Neural cell (in vitro differentiated cells): ENCODE measurements at regions not wholly inside any gene's neighbourhood (a gene's known extent, or its start where the extent isn't known, plus 50 kb on each side); places are given as distances from the start of the nearest gene placed in this dataset.

Source experiments
- H2AFZ ChIP-seq: fragments of 200-600, 300-800 bp; sonication (generic), shearing (Covaris generic); 2 replicates; pipeline ENCODE4 v1.6.0; 2014; ENCODE audit warnings: low read depth, mild to moderate bottlenecking, antibody characterized with exemption, low read length, moderate library complexity
- H3F3A ChIP-seq: fragments of 200-600 bp; shearing (Covaris generic); 2 replicates; pipeline ENCODE4 v1.6.1; 2016; ENCODE audit warnings: mild to moderate bottlenecking, moderate library complexity, mixed read lengths, antibody characterized with exemption, low read length; ENCODE audit not compliant: insufficient read depth, poor library complexity, severe bottlenecking
- H3K27ac ChIP-seq: fragments of 200-600, 300-800 bp; sonication (generic), shearing (Covaris generic); 2 replicates; pipeline ENCODE4 v1.5.1; 2014; ENCODE audit warnings: mild to moderate bottlenecking, low read length, moderate library complexity
- H3K27me3 ChIP-seq: fragments of 300-800, 200-600 bp; sonication (generic), shearing (Covaris generic); 2 replicates; pipeline ENCODE4 v1.6.0; 2014; ENCODE audit warnings: mild to moderate bottlenecking, low read depth, low read length, moderate library complexity; ENCODE audit not compliant: insufficient read depth
- H3K36me3 ChIP-seq: fragments of 300-800, 200-600 bp; sonication (generic), shearing (Covaris generic); 2 replicates; pipeline ENCODE4 v1.5.1; 2014; ENCODE audit warnings: mild to moderate bottlenecking, antibody characterized with exemption, low read length, moderate library complexity; ENCODE audit not compliant: insufficient read depth
- H3K4me2 ChIP-seq: fragments of 300-800, 200-600 bp; sonication (generic), shearing (Covaris generic); 2 replicates; pipeline ENCODE4 v1.6.0; 2014; ENCODE audit warnings: mild to moderate bottlenecking, low read length
- H3K4me3 ChIP-seq: fragments of 300-800, 200-600 bp; sonication (generic), shearing (Covaris generic); 2 replicates; pipeline ENCODE4 v1.5.1; 2014; ENCODE audit warnings: mild to moderate bottlenecking, low read length, moderate library complexity
- H3K79me2 ChIP-seq: fragments of 200-600 bp; shearing (Covaris generic); replicated peaks from 2 replicates; pipeline ENCODE4 v1.6.0; 2014; ENCODE audit warnings: mild to moderate bottlenecking, low read length, moderate library complexity; ENCODE audit not compliant: insufficient read depth
- H3K9ac ChIP-seq: fragments of 300-800, 200-600 bp; sonication (generic), shearing (Covaris generic); 2 replicates; pipeline ENCODE4 v1.6.1; 2016; ENCODE audit warnings: mild to moderate bottlenecking, low read length, mixed read lengths
- H3K9me2 ChIP-seq: fragments of 200-600 bp; shearing (Covaris generic); 2 replicates; pipeline ENCODE4 v1.6.1; 2016; ENCODE audit warnings: mild to moderate bottlenecking, low read length, mixed read lengths; ENCODE audit not compliant: insufficient read depth
- H3K9me3 ChIP-seq: fragments of 200-600, 300-800 bp; sonication (generic), shearing (Covaris generic); 2 replicates; pipeline ENCODE4 v1.6.1; 2016; ENCODE audit warnings: mild to moderate bottlenecking, mixed run types, low read length, moderate library complexity, mixed read lengths
- H4K20me1 ChIP-seq: fragments of 200-600 bp; shearing (Covaris generic); 2 replicates; pipeline ENCODE4 v1.6.1; 2016; ENCODE audit warnings: mild to moderate bottlenecking, mixed run types; ENCODE audit not compliant: insufficient read depth
- CTCF ChIP-seq: fragments of 450-650 bp; IDR thresholded peaks from 2 replicates; pipeline ENCODE4 v1.5.1; 2014; ENCODE audit warnings: antibody characterized with exemption, mild to moderate bottlenecking, moderate library complexity; ENCODE audit not compliant: poor library complexity, severe bottlenecking
- EP300 ChIP-seq: fragments of 450-650 bp; conservative IDR thresholded peaks from 2 replicates; pipeline ENCODE4 v1.6.1; 2014; ENCODE audit warnings: antibody characterized with exemption, mild to moderate bottlenecking, moderate library complexity; ENCODE audit not compliant: poor library complexity, severe bottlenecking
- EZH2 ChIP-seq: fragments of 200-600, 300-800 bp; shearing (Covaris generic), sonication (generic); IDR thresholded peaks from 2 replicates; pipeline ENCODE4 v1.6.1; 2014; ENCODE audit warnings: antibody characterized with exemption, low read length, borderline replicate concordance, mild to moderate bottlenecking; ENCODE audit not compliant: insufficient read depth, poor library complexity, severe bottlenecking
- MXI1 ChIP-seq: fragments of 450-650 bp; conservative IDR thresholded peaks from 2 replicates; pipeline ENCODE4 v1.6.1; 2014; ENCODE audit warnings: antibody characterized with exemption, mild to moderate bottlenecking; ENCODE audit not compliant: poor library complexity, severe bottlenecking
- POLR2AphosphoS5 ChIP-seq: IDR thresholded peaks from 2 replicates; pipeline ENCODE4 v1.6.1; 2012
- RAD21 ChIP-seq: fragments of 450-650 bp; conservative IDR thresholded peaks from 2 replicates; pipeline ENCODE4 v1.6.1; 2014; ENCODE audit warnings: antibody characterized with exemption, mild to moderate bottlenecking, moderate library complexity
- REST ChIP-seq: IDR thresholded peaks from 2 replicates; pipeline ENCODE4 v1.6.1; 2012; ENCODE audit warnings: borderline replicate concordance
- SMC3 ChIP-seq: fragments of 450-650 bp; conservative IDR thresholded peaks from 2 replicates; pipeline ENCODE4 v1.6.1; 2014; ENCODE audit warnings: antibody characterized with exemption, mild to moderate bottlenecking, moderate library complexity; ENCODE audit not compliant: poor library complexity
- TAF1 ChIP-seq: IDR thresholded peaks from 2 replicates; pipeline ENCODE4 v1.6.1; 2012; ENCODE audit warnings: low read depth

GRCh38 chr16:6672507-6672906, 660.1 kb upstream of the RBFOX1 start:
- TF ChIP-seq MXI1 (no peak), REST (no peak), SMC3 (no peak), TAF1 (no peak), EZH2 (no peak), RAD21 (no peak)
- Histone ChIP-seq H3K79me2 (no peaks in the 10 kb centered on the region), H3K9ac (no peak overlapping the region), H3F3A (no peaks in the 10 kb centered on the region), H3K9me2 (no peaks in the 10 kb centered on the region), H3K27ac (no peak overlapping the region), H4K20me1 (no peaks in the 10 kb centered on the region), H3K4me2 (no peak overlapping the region), H3K9me3 (no peaks in the 10 kb centered on the region), H3K27me3 (no peaks in the 10 kb centered on the region), H3K36me3 (no peaks in the 10 kb centered on the region), H3K4me3 (no peak overlapping the region), H2AFZ (no peak overlapping the region)

- H3K27me3 ChIP-seq: no peaks in the 10 kb centered on the region
- TF ChIP-seq MXI1 (no peak), REST (no peak), CTCF (no peak), RAD21 (no peak), POLR2AphosphoS5 (no peak), SMC3 (no peak), TAF1 (no peak), EZH2 (no peak), EP300 (no peak)
- H3K9me2 ChIP-seq: no peaks in the 10 kb centered on the region
- H4K20me1 ChIP-seq: no peaks in the 10 kb centered on the region
- no peak overlapping the region for H3K4me3 ChIP-seq
- H3K79me2 ChIP-seq: no peaks in the 10 kb centered on the region
- H2AFZ ChIP-seq: no peak overlapping the region
- H3K9ac ChIP-seq: no peak overlapping the region
- no peak overlapping the region for H3K27ac ChIP-seq
- H3F3A ChIP-seq: no peaks in the 10 kb centered on the region
- H3K4me2 ChIP-seq: no peak overlapping the region
- H3K9me3 ChIP-seq: no peaks in the 10 kb centered on the region
- no peaks in the 10 kb centered on the region for H3K36me3 ChIP-seq
Observed at GRCh38 chr16:6667393-6667792, 665.3 kb upstream of the RBFOX1 start.
